ENCODE measurements at regions not wholly inside any gene's neighbourhood (a gene's known extent, or its start where the extent isn't known, plus 50 kb on each side); places are given as distances from the start of the nearest gene placed in this dataset.

DNA sequence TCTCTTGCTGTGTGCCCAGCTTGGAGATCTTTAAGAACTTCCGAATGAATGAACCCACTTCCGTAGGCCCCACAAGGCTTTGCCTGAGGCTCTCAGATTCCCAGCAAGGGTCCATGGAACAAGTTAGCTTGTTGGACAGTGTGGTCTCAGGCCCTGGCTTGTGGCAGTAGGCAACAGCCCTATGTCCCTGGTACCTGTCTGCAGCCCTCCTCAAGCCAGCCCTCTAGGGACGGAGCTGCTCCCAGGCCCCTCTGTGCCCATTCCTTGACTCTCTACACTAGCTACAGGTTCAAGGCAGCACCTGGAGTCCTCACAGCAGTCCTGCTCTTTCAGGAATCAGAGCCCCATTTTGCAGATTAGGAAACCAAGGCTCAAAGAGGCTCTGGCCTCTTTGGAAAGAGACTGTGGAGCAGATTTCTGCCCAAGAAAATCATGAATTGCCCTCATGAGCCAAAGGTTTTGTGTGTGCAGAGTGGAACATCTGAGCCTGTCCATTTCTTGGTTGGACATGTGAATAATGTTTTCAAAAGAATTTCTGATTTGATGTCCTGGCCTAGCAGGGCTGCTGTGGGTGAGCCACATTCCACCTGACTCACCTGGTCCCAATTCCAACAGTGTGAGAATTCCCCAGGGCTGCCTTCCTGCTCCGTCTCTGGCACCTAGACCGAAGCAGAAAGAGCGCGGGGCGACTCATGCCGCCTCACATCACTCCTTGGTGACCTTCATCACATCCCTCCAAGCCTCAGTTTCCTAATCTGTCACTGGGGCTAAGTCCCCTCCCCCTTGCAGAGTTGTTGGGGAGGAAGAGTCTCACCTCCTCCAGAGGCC lies 131.7 kb downstream of the BARX1 start:
- TF ChIP-seq, protein P1, sequence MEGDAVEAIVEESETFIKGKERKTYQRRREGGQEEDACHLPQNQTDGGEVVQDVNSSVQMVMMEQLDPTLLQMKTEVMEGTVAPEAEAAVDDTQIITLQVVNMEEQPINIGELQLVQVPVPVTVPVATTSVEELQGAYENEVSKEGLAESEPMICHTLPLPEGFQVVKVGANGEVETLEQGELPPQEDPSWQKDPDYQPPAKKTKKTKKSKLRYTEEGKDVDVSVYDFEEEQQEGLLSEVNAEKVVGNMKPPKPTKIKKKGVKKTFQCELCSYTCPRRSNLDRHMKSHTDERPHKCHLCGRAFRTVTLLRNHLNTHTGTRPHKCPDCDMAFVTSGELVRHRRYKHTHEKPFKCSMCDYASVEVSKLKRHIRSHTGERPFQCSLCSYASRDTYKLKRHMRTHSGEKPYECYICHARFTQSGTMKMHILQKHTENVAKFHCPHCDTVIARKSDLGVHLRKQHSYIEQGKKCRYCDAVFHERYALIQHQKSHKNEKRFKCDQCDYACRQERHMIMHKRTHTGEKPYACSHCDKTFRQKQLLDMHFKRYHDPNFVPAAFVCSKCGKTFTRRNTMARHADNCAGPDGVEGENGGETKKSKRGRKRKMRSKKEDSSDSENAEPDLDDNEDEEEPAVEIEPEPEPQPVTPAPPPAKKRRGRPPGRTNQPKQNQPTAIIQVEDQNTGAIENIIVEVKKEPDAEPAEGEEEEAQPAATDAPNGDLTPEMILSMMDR (conservative IDR thresholded peaks at IDR 0.05 in 1 of 2, IDR thresholded peaks at IDR 0.05 in 1 of 2; ENCODE audit: low read depth in 1 of 2, low read length in 2 of 2): no peak
- no peak for TF ChIP-seq EZH2 (IDR thresholded peaks at IDR 0.05; ENCODE audit: low read length, missing control alignments)
